HepG2 (cell line): ENCODE measurements at regions not wholly inside any gene's neighbourhood (a gene's known extent, or its start where the extent isn't known, plus 50 kb on each side); places are given as distances from the start of the nearest gene placed in this dataset.

Source experiments
- ATAC-seq: fragments of 200-7000 bp; cut with Tn5 transposase; 3 replicates; pipeline ENCODE4 v1.9.1; 2020; ENCODE audit warnings: mild to moderate bottlenecking, moderate library complexity
- BruUV-seq: library from RNA; stranded (reverse); fragments of 400-500 nt; replicated peaks from 2 replicates; lab custom pipeline; 2021; lab: Mats Ljungman, UMichigan
- CTCF ChIA-PET: fragments of 300-600 bp; formaldehyde crosslinking; extraction: SDS; loops from one replicate; lab custom pipeline; 2021; ENCODE audit warnings: low total read pairs, inconsistent platforms, low intra/inter-chr PET ratio; lab: Yijun Ruan, JAX
- POLR2A ChIA-PET: fragments of 350-600 bp; sonication (Branson Sonifier 250); formaldehyde crosslinking; loops from one replicate; lab custom pipeline; 2020; ENCODE audit warnings: antibody characterized with exemption, inconsistent platforms; lab: Yijun Ruan, JAX
- DNase-seq: peaks from one replicate; pipeline ENCODE4 v3.0.0-alpha.2; 2015; ENCODE audit warnings: low spot score
- FAIRE-seq: peaks from 3 replicates; lab custom pipeline; 2011; peaks lifted over from hg19 to GRCh38; lab: Jason Lieb, UNC
- H2AFZ ChIP-seq: one replicate; pipeline ENCODE4 v1.6.1; 2011; ENCODE audit warnings: low read length, inconsistent platforms
- H3K27ac ChIP-seq: fragments of 300-600 bp; 3 replicates; pipeline ENCODE4 v1.8.0; 2011; ENCODE audit warnings: mixed run types, mild to moderate bottlenecking, mixed read lengths, low read length, inconsistent platforms; ENCODE audit not compliant: insufficient read depth; ENCODE audit errors: extremely low read length
- H3K27me3 ChIP-seq, 2 experiments: fragments of 200-600 bp in 1 of 2; 2 replicates in 1 of 2; 3 replicates in 1 of 2; pipeline versions ENCODE4 v1.6.0 to v1.8.0; 2011; ENCODE audit warnings: low read length in 2 of 2, mild to moderate bottlenecking in 2 of 2, moderate library complexity in 2 of 2, inconsistent platforms in 1 of 2; ENCODE audit not compliant: insufficient read depth in 2 of 2, control insufficient read depth in 1 of 2
- H3K36me3 ChIP-seq, 2 experiments: fragments of 200-600 bp in 1 of 2; replicated peaks in 1 of 2; 2 replicates in 1 of 2; 3 replicates in 1 of 2; pipeline versions ENCODE4 v1.5.1 to v1.8.0; 2011; ENCODE audit warnings: low read length in 2 of 2, inconsistent platforms in 1 of 2; ENCODE audit not compliant: insufficient read depth in 2 of 2, control insufficient read depth in 1 of 2
- H3K4me1 ChIP-seq: 2 replicates; pipeline ENCODE4 v1.5.1; 2012; ENCODE audit warnings: low read length, inconsistent platforms; ENCODE audit not compliant: insufficient read depth
- H3K4me2 ChIP-seq: 2 replicates; pipeline ENCODE4 v1.6.0; 2011; ENCODE audit warnings: low read depth, low read length, inconsistent platforms
- H3K4me3 ChIP-seq, 3 experiments: fragments of 200-600 bp in 1 of 3; sonication (generic), shearing (Covaris generic) in 1 of 3; replicated peaks in 1 of 3; 2 replicates each; pipeline ENCODE4 v1.5.1; 2011 to 2016; ENCODE audit warnings: low read length in 3 of 3, inconsistent platforms in 2 of 3, low read depth in 2 of 3, mild to moderate bottlenecking in 2 of 3, control low read depth in 1 of 3, mixed read lengths in 1 of 3; ENCODE audit not compliant: insufficient read depth in 1 of 3
- H3K79me2 ChIP-seq: one replicate; pipeline ENCODE4 v1.6.1; 2011; ENCODE audit warnings: low read length, inconsistent platforms; ENCODE audit not compliant: insufficient read depth
- H3K9ac ChIP-seq: 2 replicates; pipeline ENCODE4 v1.6.0; 2011; ENCODE audit warnings: mild to moderate bottlenecking, low read depth, low read length, inconsistent platforms; ENCODE audit not compliant: insufficient read depth
- H3K9me3 ChIP-seq: 2 replicates; pipeline ENCODE4 v1.5.1; 2012; ENCODE audit warnings: mild to moderate bottlenecking, low read length
- H4K20me1 ChIP-seq: 2 replicates; pipeline ENCODE4 v1.6.0; 2011; ENCODE audit warnings: inconsistent platforms, mild to moderate bottlenecking, low read length, moderate library complexity; ENCODE audit not compliant: insufficient read depth
- GTF2F1 ChIP-seq: fragments of 150-350 bp; IDR thresholded peaks from 2 replicates; pipeline ENCODE4 v1.6.1; 2014; ENCODE audit warnings: low read length
- KDM1A ChIP-seq: IDR thresholded peaks from 2 replicates; pipeline ENCODE4 v1.6.1; 2016; ENCODE audit warnings: missing compliant biosample characterization
- MBNL3 ChIP-seq: fragments of 250-450 bp; sonication (Bioruptor Pico); conservative IDR thresholded peaks from 2 replicates; pipeline ENCODE4 v1.8.0; 2022; ENCODE audit warnings: mild to moderate bottlenecking, inconsistent platforms
- MTA3 ChIP-seq: sonication (generic); formaldehyde crosslinking; IDR thresholded peaks from 2 replicates; pipeline ENCODE4 v1.4.0; 2020; ENCODE audit warnings: missing genetic modification reagents
- REL ChIP-seq: sonication (generic); formaldehyde crosslinking; conservative IDR thresholded peaks from 2 replicates; pipeline ENCODE4 v1.8.0; 2022; ENCODE audit warnings: mild to moderate bottlenecking, missing genetic modification reagents, moderate library complexity
- SMAD9 ChIP-seq: sonication (generic); formaldehyde crosslinking; IDR thresholded peaks from 2 replicates; pipeline ENCODE4 v1.5.1; 2020; ENCODE audit warnings: mild to moderate bottlenecking, missing genetic modification reagents
- ZIK1 ChIP-seq: sonication (generic); formaldehyde crosslinking; IDR thresholded peaks from 2 replicates; pipeline ENCODE4 v1.5.0; 2020; ENCODE audit warnings: mild to moderate bottlenecking, low read depth, missing genetic modification reagents, borderline replicate concordance
- ZNF446 ChIP-seq: sonication (generic); formaldehyde crosslinking; IDR thresholded peaks from 2 replicates; pipeline ENCODE4 v1.5.0; 2020; ENCODE audit warnings: mild to moderate bottlenecking, missing genetic modification reagents
- ZNF883 ChIP-seq: sonication (generic); formaldehyde crosslinking; IDR thresholded peaks from 2 replicates; pipeline ENCODE4 v1.5.1; 2020; ENCODE audit warnings: mild to moderate bottlenecking, missing genetic modification reagents; ENCODE audit errors: not compliant biosample characterization
- WGBS: methylation state at CpG from one replicate; pipeline ENCODE4 v1.1.6; 2017; ENCODE audit warnings: low lambda C conversion rate; 5-methylcytosine and 5-hydroxymethylcytosine counted together
- in situ Hi-C: cut with HindIII; loops from 2 replicates; pipeline ENCODE4 v1.10.0; 2017; ENCODE audit warnings: low pct_unique_long_range_greater_than_20kb; ENCODE audit not compliant: extremely low pct_ligation_motif_present
- intact Hi-C: fragments of 100-400 bp; cut with micrococcal nuclease; formaldehyde crosslinking; loops from one replicate; pipeline ENCODE4 v1.10.0; 2022; ENCODE audit not compliant: unreplicated experiment
- TF ChIP-seq, protein P1 (sequence below): sonication (generic); formaldehyde crosslinking; IDR thresholded peaks from 2 replicates; pipeline ENCODE4 v1.5.0; 2020; ENCODE audit warnings: missing genetic modification reagents
- TF ChIP-seq, protein P2 (sequence below): sonication (generic); formaldehyde crosslinking; IDR thresholded peaks from 2 replicates; pipeline ENCODE4 v1.8.1; 2023; ENCODE audit warnings: mild to moderate bottlenecking, moderate library complexity, missing genetic modification reagents
- TF ChIP-seq, protein P3 (sequence below): IDR thresholded peaks from 2 replicates; pipeline ENCODE4 v1.6.1; 2018; ENCODE audit warnings: missing genetic modification reagents

GRCh38 chr3:103662591-103662990 lies 1227.8 kb downstream of the ZPLD1 start (continued):
- TF ChIP-seq MTA3 (CRISPR knock-in tag) (no peak), MBNL3 (CRISPR knock-in tag) (no peak)
- TF ChIP-seq, protein P1, sequence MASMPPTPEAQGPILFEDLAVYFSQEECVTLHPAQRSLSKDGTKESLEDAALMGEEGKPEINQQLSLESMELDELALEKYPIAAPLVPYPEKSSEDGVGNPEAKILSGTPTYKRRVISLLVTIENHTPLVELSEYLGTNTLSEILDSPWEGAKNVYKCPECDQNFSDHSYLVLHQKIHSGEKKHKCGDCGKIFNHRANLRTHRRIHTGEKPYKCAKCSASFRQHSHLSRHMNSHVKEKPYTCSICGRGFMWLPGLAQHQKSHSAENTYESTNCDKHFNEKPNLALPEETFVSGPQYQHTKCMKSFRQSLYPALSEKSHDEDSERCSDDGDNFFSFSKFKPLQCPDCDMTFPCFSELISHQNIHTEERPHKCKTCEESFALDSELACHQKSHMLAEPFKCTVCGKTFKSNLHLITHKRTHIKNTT (CRISPR knock-in tag): no peak
- TF ChIP-seq, all 625 proteins: peak for 0

DNA sequence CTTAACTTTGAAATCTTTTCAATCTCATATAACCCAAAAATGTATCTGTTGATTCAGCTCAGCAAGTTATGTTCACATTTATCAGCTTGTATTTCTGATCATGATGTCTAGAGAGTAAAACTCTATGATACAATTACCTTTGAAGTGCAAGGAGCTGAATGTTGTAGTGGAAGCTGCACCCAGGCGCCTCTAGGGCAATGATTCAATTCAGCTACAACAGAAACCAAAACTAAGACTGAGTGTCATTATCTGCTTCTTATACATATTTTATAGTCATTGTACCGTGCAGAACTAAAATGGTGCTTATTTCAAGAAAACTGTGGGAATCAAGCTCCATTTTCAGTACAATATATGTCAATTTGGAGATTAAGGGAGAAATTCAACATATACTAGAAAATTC lies 1237.5 kb downstream of the ZPLD1 start:
- Histone ChIP-seq H3K27me3 (no peaks in the 10 kb centered on the region), H4K20me1 (no peaks in the 10 kb centered on the region), H3K27ac (no peak overlapping the region), H3K4me1 (no peaks in the 10 kb centered on the region), H3K9ac (no peak overlapping the region), H3K79me2 (no peaks in the 10 kb centered on the region), H3K4me2 (no peak overlapping the region), H3K4me3 (no peak overlapping the region), H2AFZ (no peak overlapping the region), H3K36me3 (no peaks in the 10 kb centered on the region), H3K9me3 (no peaks in the 10 kb centered on the region)
- in situ Hi-C loops (no loop called here), intact Hi-C loops (loop anchor here (5.0 kb wide), 1 partner anchor 595 kb away; no protein-coding TSS in a partner anchor)
- BruUV-seq: no TSS peak
- POLR2A ChIA-PET: no interaction called here
- TF ChIP-seq ZNF883 (CRISPR knock-in tag) (no peak), GTF2F1 (no peak)
- 4% methylated on average over 2 of the region's 2 CpGs for WGBS
- CTCF ChIA-PET: no interaction called here
- FAIRE-seq: no peak
- ATAC-seq: no peak
- no peak for DNase-seq

GRCh38 chr3:103684904-103685303 lies 1250.1 kb downstream of the ZPLD1 start:
- Histone ChIP-seq H2AFZ (no peak overlapping the region), H3K36me3 (no peaks in the 10 kb centered on the region), H3K4me1 (no peaks in the 10 kb centered on the region), H3K79me2 (no peaks in the 10 kb centered on the region), H3K27me3 (no peaks in the 10 kb centered on the region), H3K9ac (no peak overlapping the region), H3K27ac (no peak overlapping the region), H3K4me3 (no peak overlapping the region), H4K20me1 (no peaks in the 10 kb centered on the region), H3K4me2 (no peak overlapping the region), H3K9me3 (no peaks in the 10 kb centered on the region)
- BruUV-seq: no TSS peak
- CTCF ChIA-PET: no interaction called here
- in situ Hi-C loops: no loop called here
- ATAC-seq (no peak), DNase-seq (no peak), FAIRE-seq (no peak)
- whole genome bisulfite sequencing: 3% methylated on average over 4 of the region's 4 CpGs
- POLR2A ChIA-PET: no interaction called here
- intact Hi-C loops: no loop called here
- TF ChIP-seq SMAD9 (CRISPR knock-in tag) (no peak), REL (no peak), KDM1A (CRISPR knock-in tag) (no peak), ZNF446 (CRISPR knock-in tag) (no peak), ZIK1 (no peak)
- TF ChIP-seq, protein P2, sequence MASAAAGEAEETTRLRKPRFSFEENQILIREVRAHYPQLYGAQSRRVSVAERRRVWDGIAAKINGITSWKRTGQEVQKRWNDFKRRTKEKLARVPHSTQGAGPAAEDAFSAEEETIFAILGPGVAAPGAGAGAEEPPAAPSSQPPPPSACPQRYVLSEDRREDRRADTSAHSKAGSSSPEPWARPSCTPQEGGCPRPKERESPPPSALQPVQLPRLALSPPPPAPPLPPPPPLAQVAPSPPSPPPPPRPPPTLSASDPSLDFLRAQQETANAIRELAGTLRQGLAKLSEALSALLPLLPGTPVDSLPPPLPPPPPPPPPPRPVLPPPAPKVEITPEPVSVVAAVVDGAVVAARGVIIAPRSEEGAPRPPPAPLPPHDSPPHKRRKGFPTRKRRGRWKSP: no peak
- TF ChIP-seq, protein P3, sequence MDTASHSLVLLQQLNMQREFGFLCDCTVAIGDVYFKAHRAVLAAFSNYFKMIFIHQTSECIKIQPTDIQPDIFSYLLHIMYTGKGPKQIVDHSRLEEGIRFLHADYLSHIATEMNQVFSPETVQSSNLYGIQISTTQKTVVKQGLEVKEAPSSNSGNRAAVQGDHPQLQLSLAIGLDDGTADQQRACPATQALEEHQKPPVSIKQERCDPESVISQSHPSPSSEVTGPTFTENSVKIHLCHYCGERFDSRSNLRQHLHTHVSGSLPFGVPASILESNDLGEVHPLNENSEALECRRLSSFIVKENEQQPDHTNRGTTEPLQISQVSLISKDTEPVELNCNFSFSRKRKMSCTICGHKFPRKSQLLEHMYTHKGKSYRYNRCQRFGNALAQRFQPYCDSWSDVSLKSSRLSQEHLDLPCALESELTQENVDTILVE (CRISPR knock-in tag): no peak
